T-cell (primary cell): ENCODE measurements at regions not wholly inside any gene's neighbourhood (a gene's known extent, or its start where the extent isn't known, plus 50 kb on each side); places are given as distances from the start of the nearest gene placed in this dataset.

Experiments used
- ATAC-seq, 4 experiments: fragments of 200-7000 bp in 3 of 4; fragments of 150-1000 bp in 1 of 4; cut with Tn5 transposase; replicated peaks in 1 of 4; 1 replicate in 3 of 4; 2 replicates in 1 of 4; pipeline ENCODE4 v1.10.0; 2021; ENCODE audit warnings: moderate library complexity in 3 of 4, mild to moderate bottlenecking in 2 of 4, moderate number of reproducible peaks in 1 of 4
- CTCF ChIA-PET, 2 donors: fragments of 300-600 bp; sonication (Branson Sonifier 250); formaldehyde crosslinking; loops; one replicate each; lab custom pipeline; 2022; ENCODE audit warnings: antibody characterized with exemption in 2 of 2; lab: Charles Lee
- POLR2A ChIA-PET, 2 donors: fragments of 300-600 bp; sonication (Branson Sonifier 250); formaldehyde crosslinking; loops; one replicate each; lab custom pipeline; 2022; ENCODE audit warnings: antibody characterized with exemption in 2 of 2; lab: Charles Lee
- DNase-seq, 35 experiments: peaks; one replicate each; pipeline versions ENCODE4 v3.0.0 to v3.0.0-alpha.2; 2013 to 2023
- H3K27ac ChIP-seq: one replicate; pipeline ENCODE4 v1.5.1; 2013; ENCODE audit warnings: low read length
- H3K27me3 ChIP-seq, 2 experiments: replicated peaks in 1 of 2; 1 replicate in 1 of 2; 2 replicates in 1 of 2; pipeline versions ENCODE4 v1.6.1 to v1.7.0; 2013; ENCODE audit warnings: low read length in 1 of 2, mixed read lengths in 1 of 2; ENCODE audit not compliant: control insufficient read depth in 2 of 2, insufficient read depth in 2 of 2; ENCODE audit errors: extremely low read depth in 1 of 2
- H3K36me3 ChIP-seq, 2 donors: 1 replicate in 1 of 2; 2 replicates in 1 of 2; pipeline versions ENCODE4 v1.6.1 to v1.7.0; 2013; ENCODE audit warnings: low read length in 1 of 2; ENCODE audit not compliant: control insufficient read depth in 2 of 2, insufficient read depth in 1 of 2; ENCODE audit errors: extremely low read depth in 1 of 2
- H3K4me1 ChIP-seq, 2 experiments: 1 replicate in 1 of 2; 2 replicates in 1 of 2; pipeline versions ENCODE4 v1.6.1 to v1.7.0; 2013; ENCODE audit warnings: low read length in 2 of 2, mixed read lengths in 1 of 2; ENCODE audit not compliant: insufficient read depth in 2 of 2, control insufficient read depth in 1 of 2; ENCODE audit errors: extremely low read depth in 1 of 2
- H3K4me3 ChIP-seq, 2 donors: 1 replicate in 1 of 2; 2 replicates in 1 of 2; pipeline versions ENCODE4 v1.5.1 to v1.7.0; 2013; ENCODE audit warnings: mild to moderate bottlenecking in 2 of 2, low read length in 1 of 2, moderate library complexity in 1 of 2; ENCODE audit not compliant: control insufficient read depth in 1 of 2; ENCODE audit errors: extremely low read depth in 1 of 2
- H3K9me3 ChIP-seq: 2 replicates; pipeline ENCODE4 v1.7.0; 2013
- H3K27ac Mint-ChIP-seq, 2 donors: one replicate each; pipeline ENCODE4 v1.8.0; 2020 to 2021; ENCODE audit warnings: mild to moderate bottlenecking in 2 of 2, mixed read lengths in 2 of 2
- H3K27me3 Mint-ChIP-seq, 2 donors: one replicate each; pipeline ENCODE4 v1.8.0; 2021 to 2022; ENCODE audit warnings: mixed read lengths in 2 of 2
- H3K36me3 Mint-ChIP-seq: one replicate; pipeline ENCODE4 v1.8.0; 2021; ENCODE audit warnings: mixed read lengths
- H3K4me1 Mint-ChIP-seq, 3 donors: one replicate each; pipeline ENCODE4 v1.8.0; 2020 to 2022; ENCODE audit warnings: mixed read lengths in 3 of 3, mild to moderate bottlenecking in 1 of 3
- H3K4me3 Mint-ChIP-seq, 3 donors: one replicate each; pipeline ENCODE4 v1.8.0; 2020 to 2022; ENCODE audit warnings: mild to moderate bottlenecking in 3 of 3, mixed read lengths in 3 of 3, moderate library complexity in 3 of 3
- H3K9me3 Mint-ChIP-seq, 3 donors: one replicate each; pipeline ENCODE4 v1.8.0; 2020 to 2022; ENCODE audit warnings: mixed read lengths in 3 of 3
- WGBS: methylation state at CpG from one replicate; pipeline ENCODE4 v1.1.5; 2013; ENCODE audit warnings: missing lambda C conversion rate; ENCODE audit not compliant: insufficient coverage; 5-methylcytosine and 5-hydroxymethylcytosine counted together

DNA sequence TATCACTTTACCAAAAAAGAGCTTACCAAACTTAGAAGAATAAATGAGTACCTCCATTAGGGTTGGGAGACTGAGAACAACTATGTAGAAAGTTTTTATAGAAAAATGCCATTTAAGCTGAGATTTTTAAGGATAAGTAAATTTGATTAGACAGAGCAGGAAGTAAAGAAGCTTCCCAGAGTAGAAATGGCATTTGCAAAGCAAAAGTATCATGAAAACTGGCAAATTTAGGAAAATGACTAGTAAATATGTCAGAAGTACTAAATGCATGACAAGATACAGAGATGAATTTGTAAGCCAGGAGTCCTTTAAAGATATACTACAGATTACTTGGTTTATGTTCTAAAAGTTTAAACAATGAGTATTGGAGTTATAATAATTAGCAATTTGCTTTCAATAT is 2581.8 kb downstream of the PCDH9 start:
- ATAC-seq (no peak), DNase-seq (no peak)

DNA sequence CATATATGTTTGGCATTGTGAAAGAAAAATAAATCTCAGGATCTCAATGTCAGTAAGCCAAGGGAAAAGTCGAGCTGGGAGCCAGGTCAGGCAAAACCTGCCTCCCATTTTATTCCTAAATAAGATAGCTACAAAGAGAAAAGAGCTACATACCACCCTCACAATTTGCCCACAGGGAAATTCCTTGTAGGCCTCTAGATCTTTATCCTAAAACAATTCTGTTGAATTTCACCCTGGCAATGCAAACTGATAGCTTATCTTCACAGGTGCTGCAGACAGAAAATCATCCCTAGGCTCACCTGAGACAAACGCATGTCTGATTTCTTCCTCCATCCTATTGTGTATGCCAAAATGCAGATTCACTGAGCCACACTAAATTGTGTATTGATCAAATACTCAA is 2587.1 kb downstream of the PCDH9 start:
- no peaks in the 10 kb centered on the region for H3K4me1 Mint-ChIP-seq
- POLR2A ChIA-PET, result no interaction called here

More for the DNA sequence above, 2581.8 kb downstream of the PCDH9 start:
- H3K9me3 ChIP-seq, result no peaks in the 10 kb centered on the region
- Mint-ChIP-seq H3K27me3 (no peaks in the 10 kb centered on the region), H3K9me3 (peaks cover 8 to 21% (median 8%) of the 10 kb centered on the region in 3 donors), H3K27ac (no peak overlapping the region), H3K36me3 (no peaks in the 10 kb centered on the region), H3K4me1 (no peaks in the 10 kb centered on the region), H3K4me3 (no peak overlapping the region)
- no peaks in the 10 kb centered on the region for H3K36me3 ChIP-seq
- no peak overlapping the region for H3K27ac ChIP-seq
- POLR2A ChIA-PET, result no interaction called here
- CTCF ChIA-PET, result no interaction called here
- no peak overlapping the region for H3K4me3 ChIP-seq
- no peaks in the 10 kb centered on the region for H3K4me1 ChIP-seq
- no peaks in the 10 kb centered on the region for H3K27me3 ChIP-seq

DNA sequence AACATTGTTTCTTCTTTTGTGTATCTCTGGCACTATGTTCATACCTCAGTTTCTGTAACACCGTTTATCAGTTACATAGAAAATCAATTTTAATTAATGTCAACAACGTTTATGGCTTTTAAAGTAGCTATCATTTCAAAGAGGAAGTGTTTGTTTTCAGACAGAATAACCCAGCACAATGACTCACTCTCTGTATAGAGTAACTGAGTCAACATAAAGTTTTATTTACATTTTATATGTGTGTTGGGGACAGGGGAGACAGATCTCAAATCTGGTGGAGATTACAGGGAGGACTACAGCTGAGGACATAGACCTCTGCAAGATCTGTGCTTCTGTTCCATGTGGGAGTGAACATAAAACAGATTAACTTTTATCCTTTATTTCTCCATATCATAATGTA is 2590.1 kb downstream of the PCDH9 start:
- ATAC-seq, result no peak
- POLR2A ChIA-PET, result no interaction called here
- peaks cover 11 to 29% (median 18%) of the 10 kb centered on the region in 3 donors for H3K9me3 Mint-ChIP-seq

More for the DNA sequence above, 2587.1 kb downstream of the PCDH9 start:
- H3K27me3 Mint-ChIP-seq, result no peaks in the 10 kb centered on the region
- H3K4me1 ChIP-seq, result no peaks in the 10 kb centered on the region
- no peak overlapping the region for H3K4me3 Mint-ChIP-seq
- CTCF ChIA-PET, result no interaction called here
- no peaks in the 10 kb centered on the region for H3K36me3 ChIP-seq
- H3K9me3 ChIP-seq, result no peaks in the 10 kb centered on the region
- no peak overlapping the region for H3K27ac Mint-ChIP-seq
- WGBS, result 60% methylated on average over 1 of the region's 2 CpGs
- ATAC-seq (no peak), DNase-seq (no peak)
- no peaks in the 10 kb centered on the region for H3K27me3 ChIP-seq
- H3K9me3 Mint-ChIP-seq, result peaks cover 4 to 31% (median 14%) of the 10 kb centered on the region in 3 donors
- no peaks in the 10 kb centered on the region for H3K36me3 Mint-ChIP-seq
- no peak overlapping the region for H3K27ac ChIP-seq
- no peak overlapping the region for H3K4me3 ChIP-seq

DNA sequence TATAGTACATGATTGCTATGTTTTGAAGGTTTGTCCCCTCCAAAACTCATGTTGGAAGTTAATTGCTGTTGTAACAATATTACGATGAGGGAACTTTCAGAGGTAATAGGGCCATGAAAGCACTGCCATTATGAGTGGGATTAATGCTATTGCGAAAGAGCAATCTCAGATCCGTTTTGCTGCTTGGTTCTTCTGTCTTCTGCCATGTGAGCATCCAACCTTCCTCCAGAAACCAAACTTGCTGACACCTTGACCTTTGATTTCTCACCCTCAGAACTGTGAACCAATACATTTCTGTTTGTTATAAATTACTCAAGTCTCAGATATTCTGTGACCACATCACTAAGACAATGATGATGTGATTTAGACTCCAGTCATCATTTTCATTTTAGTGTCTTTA is 2590.9 kb downstream of the PCDH9 start:
- H3K36me3 Mint-ChIP-seq, result no peaks in the 10 kb centered on the region
- DNase-seq, result no peak
- no peak overlapping the region for H3K27ac ChIP-seq
- no peak overlapping the region for H3K27ac Mint-ChIP-seq
- ChIA-PET CTCF (no interaction called here), POLR2A (no interaction called here)
- no peak for ATAC-seq
- H3K4me3 Mint-ChIP-seq, result no peak overlapping the region
- no peak overlapping the region for H3K4me3 ChIP-seq
- H3K9me3 ChIP-seq, result peaks cover 2% of the 10 kb centered on the region
- H3K27me3 Mint-ChIP-seq, result no peaks in the 10 kb centered on the region
- H3K4me1 Mint-ChIP-seq, result no peaks in the 10 kb centered on the region
- peaks cover 10 to 29% (median 11%) of the 10 kb centered on the region in 3 donors for H3K9me3 Mint-ChIP-seq
- H3K36me3 ChIP-seq, result no peaks in the 10 kb centered on the region
- no peaks in the 10 kb centered on the region for H3K4me1 ChIP-seq
- no peaks in the 10 kb centered on the region for H3K27me3 ChIP-seq
- WGBS, result no CpG with 5 or more reads among the region's 3 CpGs

More for the DNA sequence above, 2590.1 kb downstream of the PCDH9 start:
- Histone ChIP-seq H3K27ac (no peak overlapping the region), H3K9me3 (peaks cover 2% of the 10 kb centered on the region), H3K36me3 (no peaks in the 10 kb centered on the region), H3K4me1 (no peaks in the 10 kb centered on the region), H3K27me3 (no peaks in the 10 kb centered on the region), H3K4me3 (no peak overlapping the region)
- H3K27ac Mint-ChIP-seq, result no peak overlapping the region
- no peaks in the 10 kb centered on the region for H3K27me3 Mint-ChIP-seq
- no peaks in the 10 kb centered on the region for H3K4me1 Mint-ChIP-seq
- CTCF ChIA-PET, result no interaction called here
- H3K4me3 Mint-ChIP-seq, result no peak overlapping the region
- H3K36me3 Mint-ChIP-seq, result no peaks in the 10 kb centered on the region
- no peak for DNase-seq
- WGBS, result no CpG with 5 or more reads among the region's 2 CpGs

DNA sequence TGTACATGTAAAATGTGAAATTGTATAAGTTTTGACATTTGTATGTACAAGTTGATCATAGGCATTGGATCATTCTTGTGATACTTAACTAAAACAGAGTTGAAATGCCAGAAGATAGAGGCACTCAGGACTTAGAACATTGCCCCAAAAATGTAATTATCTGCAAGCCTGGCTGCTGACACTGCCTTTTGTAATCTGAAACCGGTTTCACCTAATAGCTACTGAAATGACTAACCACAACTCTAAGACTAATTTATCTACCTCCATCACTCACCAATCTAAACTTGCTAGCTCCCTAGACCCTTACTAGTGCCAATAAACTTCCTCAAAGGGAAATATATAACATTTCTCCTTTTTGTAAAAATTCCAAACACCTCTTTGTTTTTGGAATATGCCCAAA is 2596.2 kb downstream of the PCDH9 start:
- Histone ChIP-seq H3K9me3 (peaks cover 2% of the 10 kb centered on the region), H3K4me3 (no peak overlapping the region), H3K27me3 (no peaks in the 10 kb centered on the region), H3K4me1 (no peaks in the 10 kb centered on the region), H3K27ac (no peak overlapping the region), H3K36me3 (no peaks in the 10 kb centered on the region)
- POLR2A ChIA-PET, result no interaction called here
- WGBS, result 56% methylated on average over 1 of the region's 1 CpG
- no peaks in the 10 kb centered on the region for H3K27me3 Mint-ChIP-seq
- H3K9me3 Mint-ChIP-seq, result peaks cover 5 to 15% (median 9%) of the 10 kb centered on the region in 3 donors
- H3K36me3 Mint-ChIP-seq, result no peaks in the 10 kb centered on the region
- H3K4me3 Mint-ChIP-seq, result no peak overlapping the region
- ATAC-seq (no peak), DNase-seq (no peak)
- no peaks in the 10 kb centered on the region for H3K4me1 Mint-ChIP-seq
- CTCF ChIA-PET, result interaction anchor here in 1 of 2 donors (0.6 kb wide), 1 partner anchor 131 kb away, joined by 3 read pairs; no protein-coding TSS in a partner anchor
- H3K27ac Mint-ChIP-seq, result no peak overlapping the region

DNA sequence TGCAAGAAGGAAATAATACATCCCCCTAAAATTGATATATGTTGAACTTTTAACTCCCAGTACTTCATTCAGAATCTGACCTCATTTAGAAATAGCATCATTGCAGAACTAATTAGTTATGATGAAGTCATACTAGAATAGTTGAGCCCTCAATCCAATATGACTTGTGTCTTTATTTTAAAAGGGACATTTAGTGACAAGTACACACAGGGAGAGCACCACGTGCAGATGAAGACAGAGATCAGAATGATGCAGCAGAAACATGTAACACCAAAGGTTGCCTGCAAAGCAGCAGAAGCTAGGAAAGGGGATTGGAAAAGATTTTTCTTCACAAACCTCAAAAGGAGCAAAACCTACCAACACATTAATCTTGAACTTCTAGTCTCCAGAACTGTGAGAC is 2602.5 kb downstream of the PCDH9 start:
- no CpG with 5 or more reads among the region's 1 CpG for WGBS
- H3K36me3 ChIP-seq, result no peaks in the 10 kb centered on the region
- Mint-ChIP-seq H3K9me3 (peaks cover 5 to 16% (median 9%) of the 10 kb centered on the region in 3 donors), H3K4me1 (no peaks in the 10 kb centered on the region), H3K36me3 (no peaks in the 10 kb centered on the region), H3K27me3 (no peaks in the 10 kb centered on the region), H3K27ac (no peak overlapping the region), H3K4me3 (no peak overlapping the region)
- H3K27me3 ChIP-seq, result no peaks in the 10 kb centered on the region
- H3K4me3 ChIP-seq, result no peak overlapping the region
- ChIA-PET CTCF (no interaction called here), POLR2A (interaction anchor here in 1 of 2 donors (0.7 kb wide), 1 partner anchor 27 kb away, joined by 3 read pairs; no protein-coding TSS in a partner anchor)
- DNase-seq (no peak), ATAC-seq (no peak)
- no peaks in the 10 kb centered on the region for H3K9me3 ChIP-seq
- no peak overlapping the region for H3K27ac ChIP-seq
- no peaks in the 10 kb centered on the region for H3K4me1 ChIP-seq

DNA sequence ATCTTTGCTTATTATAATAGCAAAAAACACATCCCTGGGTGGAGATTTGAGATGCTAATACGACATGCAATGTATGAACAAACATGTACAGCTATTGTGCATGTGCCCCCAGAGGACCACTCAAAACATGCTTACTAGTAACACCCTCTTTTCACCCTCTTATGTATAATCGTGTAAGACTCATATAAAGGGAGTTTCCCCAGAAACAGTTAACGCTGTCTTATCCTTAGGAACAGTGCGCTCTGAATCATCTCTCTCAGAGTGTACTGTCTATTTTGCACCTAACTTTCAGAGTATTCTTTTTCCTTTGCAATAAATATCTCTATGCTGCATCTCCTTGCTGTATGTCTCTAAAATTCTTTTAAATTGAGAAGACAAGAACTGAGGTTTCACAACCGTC is 2604.0 kb downstream of the PCDH9 start:
- DNase-seq, result no peak
- H3K4me1 Mint-ChIP-seq, result no peaks in the 10 kb centered on the region

More for the DNA sequence above, 2604.0 kb downstream of the PCDH9 start:
- Mint-ChIP-seq H3K9me3 (peaks cover 5 to 16% (median 9%) of the 10 kb centered on the region in 3 donors), H3K4me3 (no peak overlapping the region), H3K36me3 (no peaks in the 10 kb centered on the region), H3K27me3 (no peaks in the 10 kb centered on the region), H3K27ac (no peak overlapping the region)
- no peak overlapping the region for H3K27ac ChIP-seq
- no peak overlapping the region for H3K4me3 ChIP-seq
- WGBS, result 100% methylated on average over 1 of the region's 5 CpGs
- no peaks in the 10 kb centered on the region for H3K9me3 ChIP-seq
- no peaks in the 10 kb centered on the region for H3K4me1 ChIP-seq
- ATAC-seq, result no peak
- H3K36me3 ChIP-seq, result no peaks in the 10 kb centered on the region
- POLR2A ChIA-PET, result no interaction called here
- CTCF ChIA-PET, result no interaction called here
- no peaks in the 10 kb centered on the region for H3K27me3 ChIP-seq
